ENCODE measurements at regions not wholly inside any gene's neighbourhood (a gene's known extent, or its start where the extent isn't known, plus 50 kb on each side); places are given as distances from the start of the nearest gene placed in this dataset.

GRCh38 chr16:65843941-65844340 is 522.5 kb upstream of the CDH5 start:
- TF ChIP-seq CTCF (conservative IDR thresholded peaks at IDR 0.05; ENCODE audit: low read depth, low read length), result no peak
- no peak for TF ChIP-seq EZH2 (IDR thresholded peaks at IDR 0.05; ENCODE audit: low read length, unreplicated experiment)
